GM21825 (cell line): ENCODE measurements at regions not wholly inside any gene's neighbourhood (a gene's known extent, or its start where the extent isn't known, plus 50 kb on each side); places are given as distances from the start of the nearest gene placed in this dataset.
"Not testable (repeated sequence)": the region's sequence is repeated elsewhere in the genome, so short reads cannot be mapped to it uniquely, and the experiment has no call there.

Experiments
- ATAC-seq: cut with Tn5 transposase; IDR thresholded peaks from one replicate; pipeline ENCODE4 v1.9.1; 2021; ENCODE audit warnings: mild to moderate bottlenecking, moderate library complexity; ENCODE audit not compliant: unreplicated experiment

GRCh38 chr7:14973712-14974428 is 71.3 kb upstream of the DGKB start:
- no peak for ATAC-seq

DNA sequence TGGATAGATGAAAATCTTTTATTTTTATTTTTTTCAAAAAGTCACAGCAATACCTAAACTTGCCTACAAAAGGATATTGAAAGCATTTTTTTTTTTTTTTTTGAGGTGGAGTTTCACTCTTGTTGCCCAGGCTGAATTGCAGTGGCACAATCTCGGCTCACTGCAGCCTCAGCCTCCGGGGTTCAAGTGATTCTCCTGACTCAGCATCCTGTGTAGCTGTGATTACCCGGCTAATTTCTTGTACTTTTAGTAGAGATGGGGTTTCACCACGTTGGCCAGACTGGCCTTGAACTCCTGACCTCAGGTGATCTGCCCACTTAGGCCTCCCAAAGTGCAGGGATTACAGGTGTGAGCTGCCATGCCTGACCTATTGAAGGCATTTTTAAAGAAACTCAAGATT is 69.1 kb upstream of the DGKB start:
- ATAC-seq: not testable (repeated sequence)

GRCh38 chr7:14967376-14967775 is 64.8 kb upstream of the DGKB start:
- ATAC-seq: not testable (repeated sequence)

- no peak for ATAC-seq
These were observed 60.2 kb upstream of the DGKB start for GRCh38 chr7:14962778-14963177.

GRCh38 chr7:14960721-14961120 is 58.2 kb upstream of the DGKB start:
- ATAC-seq: no peak

DNA sequence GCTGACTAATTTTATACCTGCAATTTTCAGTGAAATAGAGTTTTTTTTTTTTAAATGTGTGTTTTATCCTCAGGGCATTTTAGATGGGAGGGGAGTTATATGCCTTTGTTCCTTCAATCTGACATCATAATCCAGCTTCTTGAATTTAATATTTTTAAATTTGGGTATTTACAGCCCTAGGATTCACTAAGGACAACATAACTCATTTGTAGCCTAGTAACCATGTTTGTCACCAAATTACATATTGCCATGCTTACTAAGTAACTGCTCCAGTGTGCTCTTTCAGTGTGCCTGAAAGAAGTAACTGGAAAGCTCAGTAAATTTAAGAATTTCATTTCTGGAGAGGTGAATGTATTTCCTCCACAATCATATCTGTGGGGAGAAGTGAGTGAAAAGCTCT is 56.8 kb upstream of the DGKB start:
- ATAC-seq: no peak

- no peak for ATAC-seq
These were observed 51.5 kb upstream of the DGKB start for GRCh38 chr7:14954035-14954434.
